COLO668 (cell line): ENCODE measurements at regions not wholly inside any gene's neighbourhood (a gene's known extent, or its start where the extent isn't known, plus 50 kb on each side); places are given as distances from the start of the nearest gene placed in this dataset.

Source experiments
- DNase-seq: peaks from one replicate; lab custom pipeline; 2025; ENCODE audit not compliant: unreplicated experiment; lab: John Stamatoyannopoulos, UW

- no peak for DNase-seq
Measured at GRCh38 chr10:61192042-61192441, 248.1 kb upstream of the RHOBTB1 start.

DNA sequence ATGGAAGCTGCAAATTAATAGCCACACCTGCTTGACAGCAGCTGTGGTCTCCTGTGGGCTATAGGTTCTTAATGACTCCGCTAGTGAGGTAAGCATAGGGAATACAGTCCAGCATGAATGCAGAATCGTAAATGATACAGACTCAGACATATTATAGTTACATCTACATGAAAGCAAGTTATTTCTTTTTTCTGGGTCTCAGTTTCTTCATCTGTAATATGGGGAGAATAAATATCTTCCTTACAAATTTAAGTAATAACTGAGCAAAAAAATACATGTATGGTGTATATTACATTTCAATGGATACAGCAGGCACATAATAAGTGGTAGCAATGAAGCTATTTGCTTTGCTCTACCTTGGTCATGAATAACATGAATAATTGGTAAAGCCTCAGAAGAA lies 245.9 kb upstream of the RHOBTB1 start:
- DNase-seq = no peak

GRCh38 chr10:61188691-61189090 lies 244.7 kb upstream of the RHOBTB1 start:
- no peak for DNase-seq

GRCh38 chr10:61188101-61188500 lies 244.1 kb upstream of the RHOBTB1 start:
- no peak for DNase-seq

GRCh38 chr10:61187601-61188000 lies 243.6 kb upstream of the RHOBTB1 start:
- DNase-seq = no peak

GRCh38 chr10:61186408-61186807 lies 242.4 kb upstream of the RHOBTB1 start:
- no peak for DNase-seq

DNA sequence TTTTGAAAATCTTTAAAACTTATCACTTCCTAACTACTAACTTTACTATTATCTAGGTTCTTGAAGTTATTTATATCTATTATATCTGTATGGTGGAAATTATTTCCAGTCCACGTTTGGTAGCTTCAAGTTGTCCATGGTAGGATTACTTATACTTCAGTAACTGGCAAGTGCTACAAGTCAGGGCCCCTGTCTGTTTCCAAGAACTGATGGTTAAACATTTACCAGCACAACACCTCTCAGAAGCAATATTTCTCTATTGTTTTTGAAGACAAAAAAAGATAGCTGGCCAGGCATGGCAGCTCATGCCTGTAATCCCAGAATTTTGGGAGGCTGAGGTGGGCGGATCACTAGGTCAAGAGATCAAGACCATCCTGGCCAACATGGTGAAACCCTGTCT lies 240.4 kb upstream of the RHOBTB1 start:
- no peak for DNase-seq

DNA sequence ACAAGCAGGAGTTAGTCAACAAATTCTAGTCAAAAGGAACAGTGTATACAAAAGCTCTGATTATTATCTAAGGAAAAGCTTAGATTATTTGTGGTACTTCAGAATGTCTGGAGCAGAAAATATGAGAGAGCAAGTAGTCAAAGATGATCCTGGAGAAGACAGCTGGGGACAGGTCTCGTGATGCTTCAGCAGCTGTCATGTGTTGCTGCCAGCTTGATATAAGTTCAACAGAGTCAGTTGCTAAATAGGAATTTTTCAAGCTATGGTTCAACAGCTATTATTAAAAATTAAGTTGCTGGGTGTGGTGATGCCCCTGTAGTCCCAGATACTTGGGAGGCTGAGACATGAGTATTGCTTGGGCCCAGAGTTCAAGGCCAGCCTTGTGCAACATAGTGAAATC lies 240.0 kb upstream of the RHOBTB1 start:
- no peak for DNase-seq

DNA sequence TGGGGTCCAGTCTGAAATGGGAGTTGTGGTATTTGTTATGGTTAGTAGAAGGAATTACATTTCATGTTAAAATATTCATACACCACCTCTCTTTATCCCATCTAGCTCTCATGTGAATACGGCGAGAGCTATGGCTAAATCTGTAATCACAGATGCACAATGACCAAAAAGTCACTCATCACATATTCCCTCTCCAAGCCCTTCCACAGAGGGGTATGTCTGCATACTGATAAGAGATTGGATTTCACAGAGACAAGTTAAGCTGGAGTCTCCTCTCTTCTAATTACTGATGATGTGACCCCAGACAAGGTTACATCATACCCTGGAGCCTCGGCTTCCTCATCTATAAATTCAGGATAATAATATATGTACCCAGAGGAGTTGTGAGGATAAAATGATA lies 237.8 kb upstream of the RHOBTB1 start:
- DNase-seq = no peak

DNA sequence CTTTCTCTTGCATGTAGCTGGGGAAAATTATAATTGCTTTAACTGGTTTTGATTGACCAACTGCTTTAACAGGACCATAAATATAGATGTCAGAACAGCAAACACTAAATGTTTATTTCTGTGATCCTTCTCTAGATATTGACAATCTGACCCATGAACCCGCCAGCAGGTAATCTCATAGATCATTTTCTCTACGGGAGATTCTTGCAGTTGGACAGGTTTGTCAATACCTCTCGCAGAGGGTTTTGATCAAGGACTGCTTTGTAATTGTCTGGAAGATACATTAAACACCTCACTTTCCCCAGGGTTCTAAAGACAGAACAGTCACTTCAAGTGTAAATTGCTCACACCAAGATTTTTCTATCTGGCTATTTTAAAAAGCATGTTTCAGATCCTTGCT lies 235.8 kb upstream of the RHOBTB1 start:
- DNase-seq = no peak

- DNase-seq = no peak
Measured at GRCh38 chr10:61176424-61176823, 232.4 kb upstream of the RHOBTB1 start.

GRCh38 chr10:61175316-61175715 lies 231.3 kb upstream of the RHOBTB1 start:
- no peak for DNase-seq

DNA sequence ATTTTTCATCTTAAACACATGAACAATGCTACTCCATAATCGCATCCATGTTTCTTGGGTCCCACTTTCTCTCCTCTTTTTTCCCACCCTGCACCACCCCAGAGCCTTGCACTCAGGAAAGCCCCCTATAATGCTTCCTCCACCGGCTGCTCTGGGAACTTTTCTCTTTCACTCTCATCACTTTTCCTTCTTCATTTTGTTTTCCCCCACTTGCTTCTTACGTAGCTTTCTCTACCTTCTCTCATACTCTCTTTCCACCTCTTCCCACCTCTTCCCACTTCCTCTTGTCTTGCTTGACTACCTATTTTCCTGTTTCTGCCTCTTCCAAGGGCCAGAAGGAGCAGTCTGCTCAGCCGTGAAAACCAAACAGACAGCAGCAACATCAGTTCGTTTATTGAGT lies 229.5 kb upstream of the RHOBTB1 start:
- DNase-seq = no peak

DNA sequence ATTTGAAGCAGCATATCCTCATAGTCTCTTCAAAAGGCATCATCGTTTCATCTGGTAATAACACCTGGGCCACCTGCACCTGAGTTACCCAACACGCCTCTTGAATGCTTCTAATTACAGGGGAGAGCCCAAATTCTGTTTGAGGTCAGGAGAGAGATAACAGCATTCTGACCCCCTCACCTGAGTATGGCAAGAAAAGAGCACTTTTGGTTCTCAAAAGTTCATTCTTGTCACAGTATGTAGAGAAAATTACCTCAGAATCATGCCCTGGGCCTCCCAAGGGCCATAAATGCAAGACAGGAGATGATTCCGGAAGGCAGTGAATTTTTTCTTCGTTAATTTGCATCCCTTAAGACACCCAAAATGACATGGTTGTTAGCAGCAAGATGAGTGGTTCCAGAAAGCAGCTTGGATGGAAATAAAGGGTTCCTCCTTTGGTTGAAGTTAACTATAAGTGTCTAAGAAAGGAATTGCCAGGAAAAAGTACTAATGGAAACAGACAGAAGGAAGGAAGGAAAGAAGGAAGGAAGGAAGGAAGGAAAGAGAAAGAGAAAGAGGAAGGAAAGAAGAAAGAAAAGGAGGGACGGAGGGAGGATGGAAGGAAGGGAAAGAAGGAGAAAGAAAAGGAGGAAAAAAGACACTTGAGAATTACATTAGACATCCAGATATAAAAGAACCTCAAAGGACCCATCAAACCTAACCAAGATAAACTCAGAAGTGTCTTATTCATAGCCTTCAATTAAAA lies 228.4 kb upstream of the RHOBTB1 start:
- no peak for DNase-seq

DNA sequence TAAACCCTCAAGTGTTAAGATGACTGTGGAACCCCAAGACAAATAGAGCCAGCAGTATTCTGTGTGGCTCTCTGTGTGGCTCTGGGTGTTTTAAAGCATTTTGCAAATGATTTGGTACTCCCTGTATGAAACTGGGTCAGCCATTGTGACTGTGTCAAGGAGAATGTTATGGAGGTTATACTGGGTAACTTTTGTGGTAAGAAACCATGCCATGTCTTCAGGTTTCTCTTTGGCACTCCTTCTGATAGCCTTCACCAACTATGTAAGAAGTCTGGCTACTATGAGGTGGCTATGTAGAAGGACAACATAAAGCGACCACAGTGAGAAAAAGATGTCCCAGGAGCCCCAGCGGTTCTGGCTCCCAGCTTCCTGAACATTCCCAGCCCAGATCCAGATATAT lies 226.6 kb upstream of the RHOBTB1 start:
- DNase-seq = no peak

- no peak for DNase-seq
Measured at GRCh38 chr10:61169294-61169693, 225.3 kb upstream of the RHOBTB1 start.

DNA sequence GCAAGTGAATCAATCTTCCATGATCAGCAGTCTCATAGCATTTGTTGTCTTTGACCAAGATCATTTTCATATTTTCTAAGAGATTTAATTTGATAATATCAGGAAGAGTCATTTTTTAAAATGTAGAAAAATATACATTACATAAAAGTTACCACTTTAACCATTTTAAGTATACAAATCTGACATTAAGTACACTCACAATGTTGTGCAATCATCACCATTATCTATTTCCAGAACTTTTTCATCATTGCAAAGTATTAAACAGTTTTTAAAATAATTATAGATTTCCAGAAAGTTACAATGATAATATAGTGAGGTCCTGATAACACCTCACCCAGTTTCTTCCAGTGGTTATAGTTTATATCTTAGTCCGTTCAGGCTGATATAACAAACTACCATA lies 222.5 kb upstream of the RHOBTB1 start:
- no peak for DNase-seq

- no peak for DNase-seq
Measured at GRCh38 chr10:61166065-61166464, 222.1 kb upstream of the RHOBTB1 start.

- no peak for DNase-seq
Measured at GRCh38 chr10:61164458-61165160, 220.6 kb upstream of the RHOBTB1 start.

- DNase-seq = no peak
Measured at GRCh38 chr10:61163403-61163802, 219.4 kb upstream of the RHOBTB1 start.

DNA sequence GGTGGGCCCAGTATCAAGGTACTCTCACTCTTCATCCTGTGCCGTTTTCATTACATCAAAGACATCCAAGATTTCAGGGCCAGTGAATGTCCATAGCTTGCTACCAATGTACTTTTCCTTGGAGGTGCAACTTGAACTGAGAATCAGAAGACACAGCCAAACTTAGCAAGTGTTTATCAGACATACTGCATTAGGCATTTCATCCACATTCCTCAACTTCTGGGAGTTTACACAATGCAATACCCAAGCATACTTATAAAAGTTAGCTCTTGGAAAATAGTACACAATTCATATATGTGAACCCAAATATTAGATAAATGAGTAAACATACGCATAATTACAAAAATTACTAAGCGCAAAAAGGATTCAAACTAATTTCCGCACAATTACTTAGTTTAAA lies 216.3 kb upstream of the RHOBTB1 start:
- DNase-seq = no peak

- no peak for DNase-seq
Measured at GRCh38 chr10:61159253-61159652, 215.3 kb upstream of the RHOBTB1 start.

GRCh38 chr10:61157182-61157581 lies 213.2 kb upstream of the RHOBTB1 start:
- no peak for DNase-seq
